ENCODE measurements at regions not wholly inside any gene's neighbourhood (a gene's known extent, or its start where the extent isn't known, plus 50 kb on each side); places are given as distances from the start of the nearest gene placed in this dataset.

GRCh38 chr7:86320889-86321288, 322.8 kb upstream of the GRM3 start:
- ATAC-seq (ENCODE audit: low read depth), result no peak
- Mint-ChIP-seq H3K36me3 (no peaks in the 10 kb centered on the region), H3K9me3 (no peaks in the 10 kb centered on the region), H3K4me3 (no peak overlapping the region), H3K4me1 (no peaks in the 10 kb centered on the region), H3K27me3 (no peaks in the 10 kb centered on the region), H3K27ac (no peak overlapping the region)
- DNase-seq (ENCODE audit: low spot score in 2 of 2), result no peak

DNA sequence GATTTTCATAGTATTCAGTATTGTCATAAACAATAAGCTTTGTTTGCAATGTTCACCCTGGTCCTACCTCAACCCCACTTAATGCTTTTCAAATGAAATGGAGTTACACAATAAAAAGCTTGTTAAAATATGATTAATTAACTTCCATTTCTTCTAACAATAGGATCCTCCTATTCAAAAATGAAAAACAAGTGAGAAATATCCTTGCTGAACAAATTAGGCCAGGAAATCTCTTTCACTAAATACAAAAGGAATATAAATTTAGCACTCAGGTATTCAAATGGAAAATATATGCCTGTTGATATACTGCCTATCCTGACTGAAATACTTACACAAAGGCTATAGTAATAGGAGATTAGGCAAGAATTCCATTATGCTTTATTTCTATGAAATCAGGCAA, 323.4 kb upstream of the GRM3 start:
- Mint-ChIP-seq H3K27me3 (no peaks in the 10 kb centered on the region), H3K4me1 (no peaks in the 10 kb centered on the region), H3K4me3 (no peak overlapping the region), H3K36me3 (no peaks in the 10 kb centered on the region), H3K9me3 (no peaks in the 10 kb centered on the region), H3K27ac (no peak overlapping the region)
- ATAC-seq (ENCODE audit: low read depth), result no peak
- no peak for DNase-seq (ENCODE audit: low spot score in 2 of 2)

GRCh38 chr7:86313842-86314241, 329.9 kb upstream of the GRM3 start:
- DNase-seq (ENCODE audit: low spot score in 2 of 2), result no peak
- Mint-ChIP-seq H3K36me3 (no peaks in the 10 kb centered on the region), H3K4me3 (no peak overlapping the region), H3K9me3 (no peaks in the 10 kb centered on the region), H3K27me3 (no peaks in the 10 kb centered on the region), H3K27ac (no peak overlapping the region), H3K4me1 (no peaks in the 10 kb centered on the region)
- no peak for ATAC-seq (ENCODE audit: low read depth)

DNA sequence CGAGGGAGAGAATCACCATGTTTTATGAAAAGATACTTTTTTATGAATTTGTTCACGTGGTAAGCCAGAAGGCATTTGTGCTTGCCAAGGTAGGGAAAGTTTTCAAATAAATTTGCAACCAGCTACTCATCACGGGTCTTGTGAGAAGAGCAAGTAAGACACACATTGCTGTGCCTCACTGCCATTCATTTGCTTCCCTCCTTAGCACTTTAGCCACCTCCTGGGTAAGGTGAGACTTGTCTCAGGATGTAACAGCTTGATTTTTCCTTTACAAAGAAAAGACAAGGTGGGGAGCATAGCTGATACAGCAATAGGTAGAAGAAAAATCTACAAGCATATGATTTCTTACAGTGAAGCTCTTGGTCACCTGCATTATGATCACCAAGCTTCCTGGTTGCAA, 342.4 kb upstream of the GRM3 start:
- ATAC-seq (ENCODE audit: low read depth), result no peak
- no peaks in the 10 kb centered on the region for H3K36me3 Mint-ChIP-seq
- H3K27me3 Mint-ChIP-seq, result no peaks in the 10 kb centered on the region
- DNase-seq (ENCODE audit: low spot score in 2 of 2), result no peak
- H3K4me3 Mint-ChIP-seq, result no peak overlapping the region
- H3K9me3 Mint-ChIP-seq, result peaks cover 2% of the 10 kb centered on the region
- H3K4me1 Mint-ChIP-seq, result no peaks in the 10 kb centered on the region
- H3K27ac Mint-ChIP-seq, result no peak overlapping the region

GRCh38 chr7:86295526-86295925, 348.2 kb upstream of the GRM3 start:
- ATAC-seq (ENCODE audit: low read depth) (no peak), DNase-seq (ENCODE audit: low spot score in 2 of 2) (no peak)
- no peak overlapping the region for H3K4me3 Mint-ChIP-seq

GRCh38 chr7:86282014-86282682, 361.6 kb upstream of the GRM3 start:
- Mint-ChIP-seq H3K27ac (no peak overlapping the region), H3K9me3 (peaks cover 2% of the 10 kb centered on the region), H3K4me3 (no peak overlapping the region), H3K27me3 (no peaks in the 10 kb centered on the region), H3K4me1 (no peaks in the 10 kb centered on the region), H3K36me3 (no peaks in the 10 kb centered on the region)
- no peak for DNase-seq (ENCODE audit: low spot score in 2 of 2)
- no peak for ATAC-seq (ENCODE audit: low read depth)

More at GRCh38 chr7:86295526-86295925, 348.2 kb upstream of the GRM3 start:
- Mint-ChIP-seq H3K27ac (no peak overlapping the region), H3K9me3 (peaks cover 3% of the 10 kb centered on the region), H3K36me3 (no peaks in the 10 kb centered on the region), H3K27me3 (no peaks in the 10 kb centered on the region), H3K4me1 (no peaks in the 10 kb centered on the region)

GRCh38 chr7:86280150-86280549, 363.6 kb upstream of the GRM3 start:
- H3K4me1 Mint-ChIP-seq, result no peaks in the 10 kb centered on the region
- H3K27me3 Mint-ChIP-seq, result no peaks in the 10 kb centered on the region
- no peak overlapping the region for H3K4me3 Mint-ChIP-seq
- no peak overlapping the region for H3K27ac Mint-ChIP-seq
- ATAC-seq (ENCODE audit: low read depth) (no peak), DNase-seq (ENCODE audit: low spot score in 2 of 2) (no peak)
- no peaks in the 10 kb centered on the region for H3K36me3 Mint-ChIP-seq
- peaks cover 4% of the 10 kb centered on the region for H3K9me3 Mint-ChIP-seq

GRCh38 chr7:86262781-86263180, 380.9 kb upstream of the GRM3 start:
- H3K4me1 Mint-ChIP-seq, result no peaks in the 10 kb centered on the region

GRCh38 chr7:86257894-86258293, 385.8 kb upstream of the GRM3 start:
- Mint-ChIP-seq H3K9me3 (peaks cover 5% of the 10 kb centered on the region), H3K27ac (no peak overlapping the region), H3K36me3 (no peaks in the 10 kb centered on the region), H3K27me3 (no peaks in the 10 kb centered on the region), H3K4me1 (no peaks in the 10 kb centered on the region), H3K4me3 (no peak overlapping the region)
- ATAC-seq (ENCODE audit: low read depth) (no peak), DNase-seq (ENCODE audit: low spot score in 2 of 2) (no peak)

More at GRCh38 chr7:86262781-86263180, 380.9 kb upstream of the GRM3 start:
- no peaks in the 10 kb centered on the region for H3K36me3 Mint-ChIP-seq
- no peaks in the 10 kb centered on the region for H3K27me3 Mint-ChIP-seq
- no peak for DNase-seq (ENCODE audit: low spot score in 2 of 2)
- H3K4me3 Mint-ChIP-seq, result no peak overlapping the region
- peaks cover 5% of the 10 kb centered on the region for H3K9me3 Mint-ChIP-seq
- ATAC-seq (ENCODE audit: low read depth), result no peak
- H3K27ac Mint-ChIP-seq, result no peak overlapping the region

DNA sequence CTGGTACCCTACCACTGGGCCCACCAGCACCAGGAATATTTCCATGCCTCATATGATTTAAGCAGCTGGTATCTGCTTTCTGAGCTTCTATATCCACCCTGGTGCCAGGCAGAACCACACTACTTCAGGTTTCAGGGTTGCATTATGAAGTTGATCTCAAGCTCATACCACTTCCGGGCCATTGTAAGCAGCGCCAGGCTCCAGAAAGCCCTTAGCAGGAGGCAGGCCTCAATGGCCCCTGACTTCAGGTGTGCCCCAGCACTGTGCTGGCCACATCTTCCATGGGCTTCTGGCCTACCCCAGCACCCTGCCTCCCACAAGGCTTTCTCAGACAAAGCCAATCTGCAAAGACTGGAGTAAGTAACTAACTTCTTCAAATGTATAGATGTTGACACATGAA, 391.3 kb upstream of the GRM3 start:
- no peak for DNase-seq (ENCODE audit: low spot score in 2 of 2)
- Mint-ChIP-seq H3K27ac (no peak overlapping the region), H3K36me3 (no peaks in the 10 kb centered on the region), H3K4me3 (no peak overlapping the region), H3K27me3 (no peaks in the 10 kb centered on the region), H3K4me1 (no peaks in the 10 kb centered on the region), H3K9me3 (peaks cover 4% of the 10 kb centered on the region)
- ATAC-seq (ENCODE audit: low read depth), result no peak

DNA sequence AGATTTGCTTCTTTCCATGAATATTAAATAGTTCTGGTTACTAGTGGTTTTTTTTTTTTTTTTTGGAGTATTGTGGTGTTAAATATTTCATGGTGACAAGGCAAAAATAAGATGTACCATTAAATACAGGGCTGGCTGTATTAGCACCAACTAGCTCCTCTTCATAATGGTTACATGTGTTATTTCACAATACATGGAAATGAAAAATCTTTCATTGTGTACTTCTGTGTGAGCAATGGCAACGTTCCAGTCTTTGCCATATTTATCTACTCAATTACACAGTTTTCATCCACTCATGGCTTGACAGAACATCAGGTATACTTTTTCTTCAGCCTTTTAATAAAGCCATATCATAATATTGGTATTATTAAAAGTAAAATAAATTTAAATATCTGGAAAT, 394.7 kb upstream of the GRM3 start:
- DNase-seq (ENCODE audit: low spot score in 2 of 2), result no peak
- Mint-ChIP-seq H3K9me3 (peaks cover 6% of the 10 kb centered on the region), H3K36me3 (no peaks in the 10 kb centered on the region), H3K4me1 (no peaks in the 10 kb centered on the region), H3K27ac (no peak overlapping the region), H3K4me3 (no peak overlapping the region), H3K27me3 (no peaks in the 10 kb centered on the region)
- no peak for ATAC-seq (ENCODE audit: low read depth)

DNA sequence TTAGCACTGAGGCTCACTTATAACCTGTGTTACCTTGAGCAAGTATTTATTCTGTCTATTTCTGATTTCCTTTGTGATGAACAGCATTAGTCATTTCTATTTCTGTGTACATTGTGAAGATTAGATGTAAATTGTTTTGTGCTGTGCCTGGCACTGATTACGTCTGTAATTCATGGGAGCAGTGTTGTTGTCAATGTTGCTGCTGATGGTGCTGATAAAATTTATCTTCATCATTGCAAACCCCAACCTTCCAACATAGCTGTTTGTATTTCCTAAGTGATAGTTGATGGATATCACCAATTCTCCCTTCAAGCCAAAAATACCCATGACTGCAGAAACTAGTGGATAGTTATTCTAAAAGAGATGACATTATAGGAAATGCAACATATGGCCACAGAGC, 400.5 kb upstream of the GRM3 start:
- no peak overlapping the region for H3K27ac Mint-ChIP-seq
- no peak overlapping the region for H3K4me3 Mint-ChIP-seq
- peaks cover 2% of the 10 kb centered on the region for H3K9me3 Mint-ChIP-seq
- no peaks in the 10 kb centered on the region for H3K27me3 Mint-ChIP-seq
- no peaks in the 10 kb centered on the region for H3K36me3 Mint-ChIP-seq
- no peaks in the 10 kb centered on the region for H3K4me1 Mint-ChIP-seq
- ATAC-seq (ENCODE audit: low read depth), result no peak
- no peak for DNase-seq (ENCODE audit: low spot score in 2 of 2)

DNA sequence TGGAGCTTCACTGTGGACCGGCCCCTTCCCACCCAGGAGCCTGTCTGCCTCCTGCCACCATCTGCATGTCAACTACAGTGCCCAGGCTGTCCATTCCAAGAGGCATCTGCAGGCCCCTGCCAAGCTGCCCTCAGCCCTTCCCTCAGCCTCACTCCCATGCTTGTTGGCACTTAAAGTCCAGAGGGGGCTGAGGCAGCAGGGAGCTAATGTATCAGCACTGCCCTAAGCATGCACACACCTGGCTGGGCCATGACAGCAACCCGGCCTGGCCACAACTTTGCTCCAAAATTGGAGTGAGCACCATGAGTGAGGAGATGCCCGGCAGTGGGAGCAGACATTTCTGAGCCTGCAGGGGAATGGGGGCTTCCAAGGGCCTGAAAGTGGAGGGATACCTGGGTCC, 417.5 kb upstream of the GRM3 start:
- H3K27me3 Mint-ChIP-seq, result no peaks in the 10 kb centered on the region

DNA sequence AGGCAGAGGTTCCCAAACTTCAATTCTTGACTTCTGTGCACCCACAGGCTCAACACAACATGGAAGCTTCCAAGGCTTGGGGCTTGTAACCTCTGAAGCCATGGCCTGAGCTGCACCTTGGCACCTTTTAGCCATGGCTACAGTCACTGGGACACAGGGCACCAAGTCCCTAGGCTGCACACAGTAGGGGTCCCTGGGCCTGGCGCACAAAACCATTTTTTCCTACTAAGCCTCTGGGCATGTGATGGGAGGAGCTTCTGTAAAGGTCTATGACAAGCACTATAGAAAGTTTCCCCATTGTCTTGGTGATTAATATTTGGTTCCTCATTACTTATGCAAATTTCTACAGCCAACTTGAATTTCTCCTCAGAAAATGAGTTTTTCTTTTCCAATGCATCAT, 420.9 kb upstream of the GRM3 start:
- Mint-ChIP-seq H3K4me3 (no peak overlapping the region), H3K36me3 (no peaks in the 10 kb centered on the region), H3K27ac (no peak overlapping the region), H3K9me3 (peaks cover 5% of the 10 kb centered on the region), H3K27me3 (no peaks in the 10 kb centered on the region), H3K4me1 (no peaks in the 10 kb centered on the region)
- DNase-seq (ENCODE audit: low spot score in 2 of 2), result no peak
- no peak for ATAC-seq (ENCODE audit: low read depth)

More for the DNA sequence above, 417.5 kb upstream of the GRM3 start:
- ATAC-seq (ENCODE audit: low read depth) (no peak), DNase-seq (ENCODE audit: low spot score in 2 of 2) (no peak)
- H3K27ac Mint-ChIP-seq, result no peak overlapping the region
- no peaks in the 10 kb centered on the region for H3K4me1 Mint-ChIP-seq
- no peak overlapping the region for H3K4me3 Mint-ChIP-seq
- H3K36me3 Mint-ChIP-seq, result no peaks in the 10 kb centered on the region
- H3K9me3 Mint-ChIP-seq, result peaks cover 8% of the 10 kb centered on the region

DNA sequence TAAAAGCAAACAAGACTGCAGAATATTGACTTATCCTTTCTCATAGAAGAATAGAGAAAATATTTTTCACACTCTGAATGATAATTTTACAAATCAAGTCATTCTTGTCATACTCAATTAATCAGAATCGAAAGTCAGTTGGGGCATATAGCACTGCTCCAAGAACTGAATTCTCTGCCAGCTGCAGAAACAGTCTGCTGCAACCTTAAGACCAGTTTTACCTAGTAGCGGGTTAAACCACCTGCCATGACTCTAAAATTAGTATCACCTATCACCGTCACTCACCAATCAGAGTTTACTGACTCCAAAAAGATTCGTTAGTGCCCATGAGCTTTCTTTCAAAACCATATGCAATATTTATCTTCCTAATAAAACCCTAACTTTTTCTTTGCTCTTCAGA, 429.0 kb upstream of the GRM3 start:
- no peak for DNase-seq (ENCODE audit: low spot score in 2 of 2)
- Mint-ChIP-seq H3K9me3 (no peaks in the 10 kb centered on the region), H3K36me3 (no peaks in the 10 kb centered on the region), H3K4me3 (no peak overlapping the region), H3K27me3 (no peaks in the 10 kb centered on the region), H3K4me1 (no peaks in the 10 kb centered on the region), H3K27ac (no peak overlapping the region)
- no peak for ATAC-seq (ENCODE audit: low read depth)

All from memory B cell (primary cell).